SK-N-SH (cell line): ENCODE measurements at regions not wholly inside any gene's neighbourhood (a gene's known extent, or its start where the extent isn't known, plus 50 kb on each side); places are given as distances from the start of the nearest gene placed in this dataset.

Experiments
- CTCF ChIP-seq: fragments of 200-600 bp; sonication (generic); IDR thresholded peaks from 2 replicates; pipeline ENCODE4 v1.6.1; 2017; ENCODE audit warnings: antibody characterized with exemption, mild to moderate bottlenecking, moderate library complexity
- EP300 ChIP-seq, 2 experiments: IDR thresholded peaks; 2 replicates each; pipeline versions ENCODE4 v1.4.0 to v1.6.1; 2012; ENCODE audit warnings: borderline replicate concordance in 1 of 2, low read depth in 1 of 2, low read length in 1 of 2
- EZH2phosphoT487 ChIP-seq: fragments of 200-600 bp; sonication (generic); IDR thresholded peaks from 2 replicates; pipeline ENCODE4 v1.6.1; 2017; ENCODE audit warnings: low read depth, mixed run types, mild to moderate bottlenecking, antibody characterized with exemption, moderate library complexity, borderline replicate concordance
- FOXM1 ChIP-seq: IDR thresholded peaks from 2 replicates; pipeline ENCODE4 v1.4.0; 2012; ENCODE audit warnings: low read depth, mild to moderate bottlenecking
- MAX ChIP-seq: IDR thresholded peaks from 2 replicates; pipeline ENCODE4 v1.4.0; 2012; ENCODE audit warnings: low read depth
- NFIC ChIP-seq: IDR thresholded peaks from 2 replicates; pipeline ENCODE4 v1.4.0; 2012; ENCODE audit warnings: borderline replicate concordance
- POLR2AphosphoS5 ChIP-seq: IDR thresholded peaks from 2 replicates; pipeline ENCODE4 v1.6.1; 2012; ENCODE audit warnings: low read depth, low read length
- RAD21 ChIP-seq: IDR thresholded peaks from 2 replicates; pipeline ENCODE4 v1.6.1; 2012; ENCODE audit warnings: mild to moderate bottlenecking, low read length
- SMC3 ChIP-seq: IDR thresholded peaks from 2 replicates; pipeline ENCODE4 v1.6.1; 2012; ENCODE audit warnings: low read depth, low read length, improper control_type of control experiment
- USF1 ChIP-seq: IDR thresholded peaks from 2 replicates; pipeline ENCODE4 v1.4.0; 2012; ENCODE audit warnings: low read depth, borderline replicate concordance

- TF ChIP-seq NFIC (no peak), CTCF (no peak), EP300 (IDR thresholded peaks at IDR 0.05; ENCODE audit: borderline replicate concordance in 1 of 2, low read depth in 1 of 2, low read length in 1 of 2) (no peak), POLR2AphosphoS5 (no peak), RAD21 (no peak), USF1 (no peak), FOXM1 (no peak), SMC3 (no peak), MAX (no peak), EZH2phosphoT487 (no peak)
Observed at GRCh38 chr18:53757328-53757727, 467.1 kb downstream of the MBD2 start.
